OCI-LY3 (cell line): ENCODE measurements at regions not wholly inside any gene's neighbourhood (a gene's known extent, or its start where the extent isn't known, plus 50 kb on each side); places are given as distances from the start of the nearest gene placed in this dataset.

ENCODE experiments used
- H2AFZ ChIP-seq: fragments of 200-600, 300-600 bp; shearing (Covaris generic); 2 replicates; pipeline ENCODE4 v1.6.0; 2014; ENCODE audit warnings: antibody characterized with exemption, low read depth, low read length
- H3K27ac ChIP-seq: fragments of 200-600, 300-600 bp; sonication (generic); 2 replicates; pipeline ENCODE4 v1.5.1; 2014; ENCODE audit warnings: mild to moderate bottlenecking, low read length, moderate library complexity, mixed read lengths
- H3K27me3 ChIP-seq: fragments of 200-600, 300-600 bp; sonication (generic); 2 replicates; pipeline ENCODE4 v1.6.1; 2014; ENCODE audit warnings: low read depth, low read length, mixed read lengths
- H3K36me3 ChIP-seq: fragments of 200-600, 300-600 bp; sonication (generic); replicated peaks from 2 replicates; pipeline ENCODE3; 2014; ENCODE audit warnings: low read depth, low read length, mixed read lengths
- H3K4me1 ChIP-seq: fragments of 300-600, 200-600 bp; sonication (generic); 2 replicates; pipeline ENCODE4 v1.6.1; 2014; ENCODE audit warnings: low read length, mixed read lengths
- H3K4me2 ChIP-seq: fragments of 200-600, 300-600 bp; sonication (generic); 2 replicates; pipeline ENCODE4 v1.6.1; 2014; ENCODE audit warnings: low read length, mixed read lengths
- H3K4me3 ChIP-seq: fragments of 300-600, 200-600 bp; sonication (generic); 2 replicates; pipeline ENCODE4 v1.5.1; 2014; ENCODE audit warnings: antibody characterized with exemption, mild to moderate bottlenecking, low read length, moderate library complexity
- H3K79me2 ChIP-seq: fragments of 300-600, 200-600 bp; shearing (Covaris generic); 2 replicates; pipeline ENCODE4 v1.6.1; 2014; ENCODE audit warnings: mild to moderate bottlenecking, low read length, mixed read lengths
- H3K9ac ChIP-seq: fragments of 300-600, 200-600 bp; shearing (Covaris generic); 2 replicates; pipeline ENCODE4 v1.6.0; 2014; ENCODE audit warnings: mild to moderate bottlenecking, low read length, moderate library complexity
- H3K9me3 ChIP-seq: fragments of 200-600, 300-600 bp; shearing (Covaris generic); 2 replicates; pipeline ENCODE4 v1.6.1; 2014; ENCODE audit warnings: low read length, mixed read lengths; ENCODE audit not compliant: insufficient read depth
- H4K20me1 ChIP-seq: fragments of 200-600, 300-600 bp; sonication (generic); 2 replicates; pipeline ENCODE4 v1.6.1; 2016; ENCODE audit warnings: low read length, mixed read lengths; ENCODE audit not compliant: insufficient read depth
- CTCF ChIP-seq: fragments of 200-600, 300-600 bp; sonication (generic); IDR thresholded peaks from 2 replicates; pipeline ENCODE4 v1.5.1; 2014; ENCODE audit warnings: antibody characterized with exemption, low read length, low read depth
- EZH2phosphoT487 ChIP-seq: fragments of 200-600 bp; shearing (Covaris generic); IDR thresholded peaks from 2 replicates; pipeline ENCODE4 v1.6.1; 2018; ENCODE audit warnings: antibody characterized with exemption, mixed run types, low read depth

- H3K9ac ChIP-seq = no peak overlapping the region
- no peaks in the 10 kb centered on the region for H3K4me1 ChIP-seq
- no peaks in the 10 kb centered on the region for H3K79me2 ChIP-seq
- no peaks in the 10 kb centered on the region for H3K27me3 ChIP-seq
- no peaks in the 10 kb centered on the region for H3K36me3 ChIP-seq
- H3K4me3 ChIP-seq = no peak overlapping the region
- H2AFZ ChIP-seq = no peak overlapping the region
- no peak overlapping the region for H3K4me2 ChIP-seq
- H3K9me3 ChIP-seq = no peaks in the 10 kb centered on the region
- no peaks in the 10 kb centered on the region for H4K20me1 ChIP-seq
- no peak for TF ChIP-seq EZH2phosphoT487
- no peak for TF ChIP-seq CTCF
- H3K27ac ChIP-seq = no peak overlapping the region
Observed at GRCh38 chr1:101645810-101646209, 350.9 kb downstream of the OLFM3 start.

GRCh38 chr1:101652484-101652883, 344.2 kb downstream of the OLFM3 start:
- no peak for TF ChIP-seq CTCF

GRCh38 chr1:101653482-101653946, 343.2 kb downstream of the OLFM3 start:
- TF ChIP-seq CTCF (peak; percentile 57), EZH2phosphoT487 (no peak)
- H3K27ac ChIP-seq = no peak overlapping the region
- no peak overlapping the region for H2AFZ ChIP-seq

More at GRCh38 chr1:101652484-101652883, 344.2 kb downstream of the OLFM3 start:
- Histone ChIP-seq H3K4me3 (no peak overlapping the region), H3K27me3 (no peaks in the 10 kb centered on the region), H3K9me3 (no peaks in the 10 kb centered on the region), H4K20me1 (no peaks in the 10 kb centered on the region), H3K27ac (no peak overlapping the region), H3K4me2 (no peak overlapping the region), H3K4me1 (no peaks in the 10 kb centered on the region), H2AFZ (no peak overlapping the region), H3K36me3 (no peaks in the 10 kb centered on the region), H3K79me2 (no peaks in the 10 kb centered on the region), H3K9ac (no peak overlapping the region)

GRCh38 chr1:101664726-101665125, 332.0 kb downstream of the OLFM3 start:
- Histone ChIP-seq H3K9ac (no peak overlapping the region), H3K9me3 (no peaks in the 10 kb centered on the region), H3K4me2 (no peak overlapping the region), H3K27me3 (no peaks in the 10 kb centered on the region), H3K79me2 (no peaks in the 10 kb centered on the region), H3K4me1 (no peaks in the 10 kb centered on the region), H3K27ac (no peak overlapping the region), H3K36me3 (no peaks in the 10 kb centered on the region), H2AFZ (no peak overlapping the region), H3K4me3 (no peak overlapping the region), H4K20me1 (no peaks in the 10 kb centered on the region)
- TF ChIP-seq CTCF (no peak), EZH2phosphoT487 (no peak)

More at GRCh38 chr1:101653482-101653946, 343.2 kb downstream of the OLFM3 start:
- Histone ChIP-seq H3K4me2 (no peak overlapping the region), H3K9me3 (no peaks in the 10 kb centered on the region), H3K9ac (no peak overlapping the region), H3K79me2 (no peaks in the 10 kb centered on the region), H3K27me3 (no peaks in the 10 kb centered on the region), H3K36me3 (no peaks in the 10 kb centered on the region), H3K4me3 (no peak overlapping the region), H4K20me1 (no peaks in the 10 kb centered on the region), H3K4me1 (no peaks in the 10 kb centered on the region)
